ENCODE measurements at regions not wholly inside any gene's neighbourhood (a gene's known extent, or its start where the extent isn't known, plus 50 kb on each side); places are given as distances from the start of the nearest gene placed in this dataset.

GRCh38 chr6:132209351-132209750, 191.9 kb downstream of the MOXD1 start (continued):
- TF ChIP-seq EP300 (IDR thresholded peaks at IDR 0.05; ENCODE audit: borderline replicate concordance in 1 of 2, low read depth in 2 of 2, low read length in 2 of 2), result no peak
- no peak for TF ChIP-seq SP1 (IDR thresholded peaks at IDR 0.05; ENCODE audit: low read depth, low read length)
- no peak for TF ChIP-seq EZH2 (IDR thresholded peaks at IDR 0.05; ENCODE audit: low read depth, low read length, severe bottlenecking)
- no peak for TF ChIP-seq TEAD4 (IDR thresholded peaks at IDR 0.05; ENCODE audit: low read depth, low read length)
- no peak for TF ChIP-seq RBBP5 (IDR thresholded peaks at IDR 0.05; ENCODE audit: borderline replicate concordance, low read depth, low read length)

Measured in H1 (cell line).